K562 (cell line): ENCODE measurements at regions not wholly inside any gene's neighbourhood (a gene's known extent, or its start where the extent isn't known, plus 50 kb on each side); places are given as distances from the start of the nearest gene placed in this dataset.

ENCODE experiments used
- ATAC-seq: fragments of 200-7000 bp; cut with Tn5 transposase; 3 replicates; pipeline ENCODE4 v1.9.1; 2020; ENCODE audit warnings: moderate library complexity
- BruUV-seq: library from RNA; stranded (reverse); fragments of 400-500 nt; replicated peaks from 2 replicates; lab custom pipeline; 2021; lab: Mats Ljungman, UMichigan
- CTCF ChIA-PET: fragments of 300-600 bp; formaldehyde crosslinking; extraction: SDS; loops from one replicate; lab custom pipeline; 2021; ENCODE audit warnings: low intra/inter-chr PET ratio; lab: Yijun Ruan, JAX
- POLR2A ChIA-PET: fragments of 300-600, 350-650 bp; sonication (Branson Sonifier 250); formaldehyde crosslinking; extraction: SDS; loops from one replicate; lab custom pipeline; 2021; ENCODE audit warnings: antibody characterized with exemption, inconsistent platforms; lab: Yijun Ruan, JAX
- DNase-seq, 4 experiments: peaks; one replicate each; pipeline versions ENCODE4 v3.0.0 to v3.0.0-alpha.2; 2011 to 2018; ENCODE audit warnings: low spot score in 3 of 4, mixed read lengths in 3 of 4; ENCODE audit errors: extremely low read depth in 1 of 4
- FAIRE-seq: peaks from 2 replicates; lab custom pipeline; 2011; peaks lifted over from hg19 to GRCh38; lab: Jason Lieb, UNC
- H2AFZ ChIP-seq: 2 replicates; pipeline ENCODE4 v1.6.0; 2011; ENCODE audit warnings: low read depth, low read length, control low read depth, inconsistent platforms
- H3K27ac ChIP-seq: fragments of 200-600 bp; 3 replicates; pipeline ENCODE4 v1.8.0; 2011; ENCODE audit warnings: low read depth, mild to moderate bottlenecking, control low read depth, inconsistent platforms, low read length, moderate library complexity, mixed read lengths; ENCODE audit errors: extremely low read depth
- H3K27me3 ChIP-seq, 2 experiments: fragments of 300-600 bp in 1 of 2; 2 replicates in 1 of 2; 3 replicates in 1 of 2; pipeline versions ENCODE4 v1.6.0 to v1.8.0; 2011; ENCODE audit warnings: inconsistent platforms in 2 of 2, low read length in 2 of 2, mild to moderate bottlenecking in 1 of 2, mixed read lengths in 1 of 2, moderate library complexity in 1 of 2; ENCODE audit not compliant: control insufficient read depth in 2 of 2, insufficient read depth in 2 of 2
- H3K36me3 ChIP-seq: fragments of 300-600 bp; 3 replicates; pipeline ENCODE4 v1.8.0; 2011; ENCODE audit warnings: mild to moderate bottlenecking, low read length, inconsistent platforms; ENCODE audit not compliant: control insufficient read depth, insufficient read depth
- H3K4me1 ChIP-seq, 2 experiments: fragments of 200-600 bp in 1 of 2; replicated peaks in 1 of 2; 2 replicates in 1 of 2; 3 replicates in 1 of 2; pipeline versions ENCODE4 v1.5.1 to v1.8.0; 2011; ENCODE audit warnings: inconsistent platforms in 2 of 2, low read length in 2 of 2, mild to moderate bottlenecking in 1 of 2, mixed read lengths in 1 of 2, moderate library complexity in 1 of 2; ENCODE audit not compliant: control insufficient read depth in 2 of 2, insufficient read depth in 2 of 2
- H3K4me2 ChIP-seq: 2 replicates; pipeline ENCODE4 v1.6.1; 2011; ENCODE audit warnings: low read length, control low read depth, inconsistent platforms, mixed read lengths; ENCODE audit not compliant: insufficient read depth
- H3K4me3 ChIP-seq: fragments of 200-600 bp; sonication (generic), shearing (Covaris generic); 2 replicates; pipeline ENCODE4 v1.5.1; 2016; ENCODE audit warnings: control low read depth, inconsistent platforms
- H3K79me2 ChIP-seq: fragments of 200-600 bp; 3 replicates; pipeline ENCODE4 v1.8.0; 2011; ENCODE audit warnings: low read length, inconsistent platforms; ENCODE audit not compliant: control insufficient read depth, insufficient read depth
- H3K9ac ChIP-seq, 2 experiments: 2 replicates each; pipeline versions ENCODE4 v1.6.0 to v1.6.1; 2011; ENCODE audit warnings: low read depth in 2 of 2, low read length in 2 of 2, control low read depth in 1 of 2, inconsistent platforms in 1 of 2, mild to moderate bottlenecking in 1 of 2, mixed read lengths in 1 of 2; ENCODE audit not compliant: insufficient read depth in 1 of 2
- H3K9me1 ChIP-seq: one replicate; pipeline ENCODE4 v1.6.0; 2011; ENCODE audit warnings: inconsistent platforms, mild to moderate bottlenecking, low read length, moderate library complexity; ENCODE audit not compliant: control insufficient read depth, insufficient read depth
- H3K9me3 ChIP-seq: replicated peaks from 2 replicates; pipeline ENCODE4 v1.5.1; 2011; ENCODE audit warnings: low read depth, low read length, inconsistent platforms; ENCODE audit not compliant: control insufficient read depth, insufficient read depth
- H4K20me1 ChIP-seq: replicated peaks from 2 replicates; pipeline ENCODE4 v1.6.1; 2011; ENCODE audit warnings: low read length, inconsistent platforms, mixed read lengths; ENCODE audit not compliant: control insufficient read depth, insufficient read depth
- ARID2 ChIP-seq: fragments of 450-650 bp; IDR thresholded peaks from 2 replicates; pipeline ENCODE4 v1.6.1; 2017; ENCODE audit warnings: antibody characterized with exemption, mild to moderate bottlenecking
- BRD9 ChIP-seq: fragments of 450-650 bp; IDR thresholded peaks from 2 replicates; pipeline ENCODE4 v1.6.1; 2018; ENCODE audit warnings: low read depth; ENCODE audit not compliant: partially characterized antibody
- FOXP1 ChIP-seq: sonication (generic); formaldehyde crosslinking; IDR thresholded peaks from 2 replicates; pipeline ENCODE4 v1.8.0; 2022; ENCODE audit warnings: mild to moderate bottlenecking, missing genetic modification reagents
- KDM4B ChIP-seq, 2 experiments: fragments of 450-650 bp in 1 of 2; sonication (generic) in 1 of 2; IDR thresholded peaks; 2 replicates each; pipeline ENCODE4 v1.6.1; 2016 to 2017; ENCODE audit warnings: borderline replicate concordance in 2 of 2, antibody characterized with exemption in 1 of 2, low read depth in 1 of 2, mild to moderate bottlenecking in 1 of 2
- NELFE ChIP-seq: IDR thresholded peaks from 2 replicates; pipeline ENCODE4 v1.6.1; 2011; ENCODE audit warnings: mild to moderate bottlenecking; ENCODE audit not compliant: insufficient read depth, insufficient read length
- RCOR1 ChIP-seq, 2 experiments: IDR thresholded peaks; 2 replicates each; pipeline ENCODE4 v1.6.1; 2012; ENCODE audit warnings: low read depth in 2 of 2, low read length in 2 of 2, borderline replicate concordance in 1 of 2, improper control_type of control experiment in 1 of 2
- TFAP4 ChIP-seq: sonication (generic); formaldehyde crosslinking; IDR thresholded peaks from 2 replicates; pipeline ENCODE4 v1.8.0; 2022; ENCODE audit warnings: missing genetic modification reagents, mild to moderate bottlenecking, moderate library complexity, borderline replicate concordance
- ZNF124 ChIP-seq: sonication (generic); formaldehyde crosslinking; IDR thresholded peaks from 2 replicates; pipeline ENCODE4 v1.8.1; 2022; ENCODE audit warnings: missing genetic modification reagents
- ZNF561 ChIP-seq: fragments of 450-650 bp; formaldehyde crosslinking; conservative IDR thresholded peaks from 2 replicates; pipeline ENCODE4 v1.4.0; 2020; ENCODE audit warnings: mild to moderate bottlenecking, moderate library complexity
- ZNF609 ChIP-seq: sonication (generic); formaldehyde crosslinking; IDR thresholded peaks from 2 replicates; pipeline ENCODE4 v1.8.1; 2023; ENCODE audit warnings: missing genetic modification reagents, mild to moderate bottlenecking, borderline replicate concordance
- WGBS: fragments of 100-300 bp; shearing (Covaris generic); methylation state at CpG from one replicate; pipeline ENCODE4 v1.1.6; 2016; ENCODE audit warnings: low coverage, mixed read lengths; ENCODE audit not compliant: insufficient coverage; ENCODE audit errors: missing lambda C conversion rate; 5-methylcytosine and 5-hydroxymethylcytosine counted together
- in situ Hi-C: fragments of 300-500 bp; cut with MboI; formaldehyde crosslinking; loops from 4 replicates; pipeline ENCODE4 v1.15.0; 2018; ENCODE audit warnings: inconsistent platforms, mixed read lengths
- intact Hi-C: fragments of 100-400 bp; cut with micrococcal nuclease; formaldehyde crosslinking; loops from 2 replicates; pipeline ENCODE4 v1.14.2; 2022
- TF ChIP-seq, protein P1 (sequence below): sonication (generic); formaldehyde crosslinking; IDR thresholded peaks from 2 replicates; pipeline ENCODE4 v1.5.0; 2020; ENCODE audit warnings: missing genetic modification reagents

DNA sequence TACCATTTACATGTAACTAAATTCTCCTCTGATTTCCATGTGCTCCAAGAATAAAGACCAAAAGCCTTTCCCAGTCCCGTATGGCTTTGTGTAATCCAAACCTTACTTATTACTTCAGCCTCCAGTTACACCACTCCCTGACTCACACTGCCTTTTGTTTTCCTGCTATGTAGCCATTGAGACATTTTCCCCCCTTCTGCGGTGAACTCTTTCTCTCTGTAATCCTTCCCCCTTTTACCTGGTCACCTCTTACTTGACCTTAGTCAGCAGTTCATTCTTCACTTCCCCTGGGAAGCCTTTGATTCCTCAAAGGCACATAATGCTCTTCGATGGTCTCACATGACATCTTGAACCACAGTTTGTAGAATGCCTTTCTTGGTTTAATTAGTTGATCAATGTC is 256.0 kb upstream of the FANCL start:
- H3K9me3 ChIP-seq = no peaks in the 10 kb centered on the region
- no peak overlapping the region for H2AFZ ChIP-seq
- no peak for DNase-seq
- no peak for FAIRE-seq
- TF ChIP-seq NELFE (no peak), FOXP1 (CRISPR knock-in tag) (no peak), BRD9 (no peak), ZNF561 (CRISPR knock-in tag) (no peak), TFAP4 (CRISPR knock-in tag) (no peak), ARID2 (no peak), RCOR1 (IDR thresholded peaks at IDR 0.05; ENCODE audit: borderline replicate concordance in 1 of 2, low read depth in 2 of 2, low read length in 2 of 2) (no peak), ZNF124 (no peak), ZNF609 (CRISPR knock-in tag) (no peak), KDM4B (IDR thresholded peaks at IDR 0.05; ENCODE audit: borderline replicate concordance in 2 of 2, low read depth in 1 of 2) (no peak)
- TF ChIP-seq, protein P1, sequence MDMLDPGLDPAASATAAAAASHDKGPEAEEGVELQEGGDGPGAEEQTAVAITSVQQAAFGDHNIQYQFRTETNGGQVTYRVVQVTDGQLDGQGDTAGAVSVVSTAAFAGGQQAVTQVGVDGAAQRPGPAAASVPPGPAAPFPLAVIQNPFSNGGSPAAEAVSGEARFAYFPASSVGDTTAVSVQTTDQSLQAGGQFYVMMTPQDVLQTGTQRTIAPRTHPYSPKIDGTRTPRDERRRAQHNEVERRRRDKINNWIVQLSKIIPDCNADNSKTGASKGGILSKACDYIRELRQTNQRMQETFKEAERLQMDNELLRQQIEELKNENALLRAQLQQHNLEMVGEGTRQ (CRISPR knock-in tag) = no peak
- intact Hi-C loops = no loop called here
- 13% methylated on average over 3 of the region's 3 CpGs for WGBS
- H3K27ac ChIP-seq = no peak overlapping the region
- H3K27me3 ChIP-seq = no peaks in the 10 kb centered on the region
- no peaks in the 10 kb centered on the region for H4K20me1 ChIP-seq
- no peaks in the 10 kb centered on the region for H3K4me1 ChIP-seq
- no TSS peak for BruUV-seq
- POLR2A ChIA-PET = no interaction called here
- in situ Hi-C loops = no loop called here
- ATAC-seq = no peak
- no peaks in the 10 kb centered on the region for H3K36me3 ChIP-seq
- H3K79me2 ChIP-seq = no peaks in the 10 kb centered on the region
- H3K4me2 ChIP-seq = no peak overlapping the region
- no peak overlapping the region for H3K4me3 ChIP-seq
- H3K9me1 ChIP-seq = no peaks in the 10 kb centered on the region
- CTCF ChIA-PET = no interaction called here
- no peak overlapping the region for H3K9ac ChIP-seq
